Stimulated activated CD4-positive, alpha-beta T cell treated with anti-CD3 and anti-CD28 coated beads, TNF-alpha, amount 100 ng/mL, for 24 hours (primary cell): ENCODE measurements at regions not wholly inside any gene's neighbourhood (a gene's known extent, or its start where the extent isn't known, plus 50 kb on each side); places are given as distances from the start of the nearest gene placed in this dataset.
"Not testable (repeated sequence)": the region's sequence is repeated elsewhere in the genome, so short reads cannot be mapped to it uniquely, and the experiment has no call there.

Experiments used
- DNase-seq, 3 experiments: peaks; one replicate each; pipeline ENCODE4 v3.0.0-alpha.2; 2020; ENCODE audit warnings: low read depth in 3 of 3

DNA sequence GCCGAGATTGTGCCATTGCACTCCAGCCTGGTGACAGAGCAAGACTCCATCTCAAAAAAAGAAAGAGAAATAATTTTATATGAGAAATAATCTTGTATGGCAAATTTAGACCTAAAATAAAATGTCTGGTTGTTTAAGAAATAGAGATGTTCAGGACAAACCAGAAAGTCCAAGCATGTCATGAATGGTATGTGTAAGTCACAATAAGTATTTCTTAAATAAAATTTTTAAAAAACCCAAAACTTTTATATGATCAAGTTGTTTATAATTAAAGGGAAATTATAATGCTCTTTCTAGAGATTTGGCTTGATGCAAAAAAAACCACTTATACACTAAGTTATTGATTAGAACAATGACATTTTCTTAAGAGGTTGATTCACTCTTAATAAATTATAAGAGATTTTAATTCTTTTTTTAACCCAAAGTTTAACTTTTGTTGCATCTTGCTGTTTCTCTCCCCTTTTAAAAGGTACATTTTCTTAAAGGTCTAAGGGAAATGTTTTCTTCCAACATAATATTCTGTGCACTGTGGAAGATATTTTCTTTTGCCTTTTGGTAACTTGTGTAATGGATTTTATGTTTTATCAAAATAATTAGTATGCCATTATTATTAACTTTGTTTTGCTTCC is 105.7 kb downstream of the RTP4 start:
- no peak for DNase-seq

DNA sequence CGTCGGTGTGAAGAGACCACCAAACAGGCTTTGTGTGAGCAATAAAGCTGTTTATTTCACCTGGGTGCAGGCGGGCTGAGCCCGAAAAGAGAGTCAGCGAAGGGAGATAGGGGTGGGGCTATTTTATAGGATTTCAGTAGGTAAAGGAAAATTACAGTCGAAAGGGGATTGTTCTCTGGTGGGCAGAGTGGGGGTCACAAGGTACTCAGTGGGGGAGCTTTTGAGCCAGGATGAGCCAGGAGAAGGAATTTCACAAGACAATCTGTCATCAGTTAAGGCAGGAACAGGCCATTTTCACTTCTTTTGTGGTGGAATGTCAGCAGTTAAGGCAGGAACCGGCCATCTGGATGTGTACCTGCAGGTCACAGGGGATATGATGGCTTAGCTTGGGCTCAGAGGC is 98.1 kb downstream of the RTP4 start:
- DNase-seq: not testable (repeated sequence)

DNA sequence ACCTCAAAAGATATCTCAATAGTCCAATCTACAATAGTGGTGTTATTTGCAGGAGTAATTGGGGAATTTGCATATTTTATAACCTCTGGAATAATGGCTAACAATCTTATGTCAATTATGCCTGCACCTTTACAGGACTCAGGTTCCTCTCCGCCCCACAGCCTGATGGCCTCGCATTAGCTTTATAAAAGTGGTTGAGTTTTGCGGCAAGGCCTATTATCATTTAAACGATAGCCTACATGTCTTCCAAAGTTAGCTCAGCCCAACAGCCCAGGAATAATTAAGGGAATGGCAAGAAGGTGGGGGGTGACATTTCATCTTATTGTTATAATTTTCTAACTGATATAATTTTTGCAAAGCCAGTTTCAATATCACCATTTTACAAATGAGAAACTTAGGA is 97.3 kb downstream of the RTP4 start:
- DNase-seq: no peak

DNA sequence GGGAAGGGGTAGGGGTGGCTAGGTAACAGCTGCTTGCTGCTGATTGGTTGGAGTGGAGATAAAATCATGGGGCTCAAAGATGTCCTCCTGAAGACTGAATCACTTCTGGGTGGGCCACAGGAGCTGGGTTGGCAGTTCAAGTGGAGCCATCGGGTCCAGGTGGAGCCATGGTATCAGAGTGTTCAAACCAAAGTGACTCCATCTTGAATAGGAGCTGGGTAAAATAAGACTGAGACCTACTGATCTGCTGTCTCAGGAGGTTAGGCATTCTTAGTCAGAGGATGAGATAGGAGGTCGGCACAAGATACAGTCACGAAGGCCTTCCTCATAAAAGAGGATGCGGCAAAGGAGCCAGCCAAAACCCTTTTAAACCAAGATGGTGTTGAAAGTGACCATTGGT is 96.5 kb downstream of the RTP4 start:
- no peak for DNase-seq

DNA sequence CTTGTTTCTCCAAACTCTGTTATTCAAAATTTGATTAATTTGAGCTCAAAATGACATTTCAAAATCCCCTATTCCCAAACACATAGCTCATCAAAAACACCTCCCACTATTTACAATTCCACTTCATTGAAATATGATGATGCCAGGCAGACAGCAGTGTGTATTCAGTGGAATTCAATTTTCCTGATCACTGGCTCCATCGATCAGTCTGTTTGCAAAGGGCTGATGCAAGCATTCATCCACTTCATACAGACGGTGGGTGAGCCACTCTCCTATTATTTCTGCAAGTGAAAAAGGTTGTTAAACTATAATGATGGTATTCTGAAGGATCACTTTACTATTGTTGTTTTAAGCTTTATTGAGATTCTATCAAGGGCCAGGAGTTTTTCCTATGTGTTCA is 90.7 kb downstream of the RTP4 start:
- no peak for DNase-seq

GRCh38 chr3:187458383-187458782 is 90.2 kb downstream of the RTP4 start:
- no peak for DNase-seq

- DNase-seq: no peak
These were observed 88.1 kb downstream of the RTP4 start for GRCh38 chr3:187456250-187456649.

GRCh38 chr3:187454085-187454815 is 86.1 kb downstream of the RTP4 start:
- DNase-seq: no peak

DNA sequence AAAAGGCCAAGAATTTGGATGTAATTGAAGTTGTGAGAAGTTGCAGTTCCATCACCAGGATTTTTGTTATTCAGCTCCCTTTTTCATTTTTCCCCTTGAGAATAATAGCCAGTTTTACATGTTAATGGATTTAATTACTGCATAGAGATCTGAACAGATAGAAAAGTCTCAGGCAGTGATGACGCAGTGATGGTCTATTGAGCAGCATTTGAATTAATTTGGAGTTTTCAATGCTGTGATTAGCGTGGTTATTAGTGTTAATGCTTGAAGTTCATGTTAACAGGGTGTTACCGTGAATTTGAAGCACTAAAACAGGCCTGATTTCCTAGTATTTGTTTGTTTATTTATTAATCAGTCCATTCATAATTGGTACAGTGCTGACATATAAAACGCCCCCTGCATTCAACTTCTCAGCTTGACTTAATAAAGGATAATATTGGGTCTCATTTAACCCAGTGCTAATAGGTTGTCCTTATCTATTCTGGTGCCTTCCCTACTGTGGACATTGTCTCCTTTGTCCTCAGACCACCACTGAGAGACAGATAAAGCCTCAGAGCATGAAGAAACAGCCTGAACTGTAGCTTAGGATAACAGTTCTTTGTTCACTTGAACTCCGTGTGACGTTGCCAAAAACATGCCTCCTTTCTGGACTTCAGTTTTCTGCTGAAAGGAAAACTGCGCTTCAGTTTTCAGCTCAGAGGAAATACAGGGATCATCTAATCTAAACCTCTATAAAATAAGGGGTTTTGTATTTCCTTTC is 82.4 kb downstream of the RTP4 start:
- DNase-seq: no peak

- no peak for DNase-seq
These were observed 80.5 kb downstream of the RTP4 start for GRCh38 chr3:187448674-187449073.

GRCh38 chr3:187447737-187448136 is 79.6 kb downstream of the RTP4 start:
- no peak for DNase-seq

DNA sequence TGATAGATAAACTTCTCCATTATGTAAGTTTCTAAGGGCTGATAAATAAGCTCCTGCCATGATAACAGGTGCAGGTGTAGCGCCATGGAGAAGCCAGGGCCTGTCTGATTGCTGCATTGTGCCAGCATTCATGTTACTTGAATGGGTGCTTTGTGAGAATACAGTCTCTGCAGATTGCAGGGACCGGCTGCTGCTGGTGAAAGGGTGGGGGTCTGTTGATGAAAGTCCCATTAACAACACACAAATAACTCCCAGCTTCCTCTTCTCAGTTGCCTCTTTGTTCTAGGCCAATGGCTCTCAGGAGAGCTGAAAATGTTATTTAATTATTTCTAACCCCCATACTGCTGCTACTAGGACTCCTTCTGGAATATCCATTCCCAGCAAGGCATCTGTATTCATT is 77.2 kb downstream of the RTP4 start:
- DNase-seq: no peak

DNA sequence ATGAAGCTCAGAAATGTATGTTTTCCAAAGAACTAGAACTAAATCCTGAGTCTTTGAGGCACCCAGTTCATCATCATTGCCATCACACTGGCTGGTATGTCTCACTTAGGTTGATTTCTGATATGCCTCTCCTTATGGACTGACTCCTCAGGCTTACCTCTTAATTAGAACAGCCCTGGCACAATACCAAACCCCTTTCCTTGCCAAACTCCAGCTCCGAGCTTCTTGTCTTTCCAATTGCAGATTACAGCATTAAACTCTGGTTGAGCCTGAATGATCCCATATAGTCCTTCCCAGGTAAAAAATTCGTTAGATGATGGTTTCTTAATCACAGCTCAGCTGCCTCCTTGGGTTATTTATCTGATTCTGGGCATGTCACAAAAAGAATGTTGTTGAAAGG is 66.3 kb downstream of the RTP4 start:
- no peak for DNase-seq

GRCh38 chr3:187430576-187430975 is 62.4 kb downstream of the RTP4 start:
- no peak for DNase-seq
